ENCODE measurements at regions not wholly inside any gene's neighbourhood (a gene's known extent, or its start where the extent isn't known, plus 50 kb on each side); places are given as distances from the start of the nearest gene placed in this dataset.

DNA sequence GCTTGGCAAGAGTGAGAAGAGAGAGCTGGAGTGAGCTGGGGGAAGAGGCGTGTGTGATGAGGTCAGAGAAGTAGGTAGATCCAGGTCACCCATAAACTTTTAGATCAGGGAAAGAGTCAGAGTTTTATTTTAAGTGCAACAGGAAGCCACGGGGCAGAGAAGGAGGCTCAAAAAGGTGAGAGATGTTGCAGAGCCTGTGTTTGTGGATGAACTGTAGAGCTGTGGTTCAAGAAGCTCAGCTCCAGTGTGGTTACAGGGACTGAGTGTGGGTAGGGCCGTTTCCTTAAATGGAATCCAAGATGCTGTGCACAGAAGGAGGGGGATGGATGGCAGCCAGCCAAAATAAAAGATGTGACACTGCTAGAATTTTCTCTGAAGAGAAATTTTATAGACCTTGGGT lies 337.2 kb downstream of the SATB1 start:
- Histone ChIP-seq H3K4me3 (ENCODE audit: control extremely low read depth in 1 of 5, extremely low read depth in 1 of 5, insufficient read depth in 1 of 5, low read depth in 2 of 5, low read length in 4 of 5) (no peak overlapping the region), H3K27me3 (replicated peaks in 1 of 4; ENCODE audit: control extremely low read depth in 1 of 4, control insufficient read depth in 3 of 4, insufficient read depth in 4 of 4, low read length in 3 of 4) (peaks cover 0 to 6% (median 0%) of the 10 kb centered on the region in 4 experiments), H3K27ac (ENCODE audit: low read length in 2 of 2) (no peak overlapping the region), H3K4me1 (ENCODE audit: control insufficient read depth in 2 of 2, insufficient read depth in 2 of 2, low read length in 2 of 2) (no peaks in the 10 kb centered on the region), H4K20me1 (ENCODE audit: control insufficient read depth, insufficient read depth, low read length, poor library complexity, severe bottlenecking) (no peaks in the 10 kb centered on the region), H2AFZ (ENCODE audit: insufficient read depth, low read depth, low read length, poor library complexity, severe bottlenecking) (no peak overlapping the region), H3K9ac (ENCODE audit: low read length) (no peak overlapping the region), H3K4me2 (replicated peaks; ENCODE audit: low read depth, low read length, poor library complexity, severe bottlenecking) (no peak overlapping the region), H3K79me2 (ENCODE audit: control insufficient read depth, insufficient read depth, low read length) (no peaks in the 10 kb centered on the region), H3K9me3 (ENCODE audit: control extremely low read depth in 1 of 3, control insufficient read depth in 2 of 3, insufficient read depth in 1 of 3, low read length in 2 of 3) (no peaks in the 10 kb centered on the region), H3K36me3 (replicated peaks in 1 of 2; ENCODE audit: control extremely low read depth in 1 of 2, control insufficient read depth in 1 of 2, extremely low read depth in 1 of 2, insufficient read depth in 2 of 2, low read length in 1 of 2) (no peaks in the 10 kb centered on the region)
- ATAC-seq (ENCODE audit: low read depth) (no peak), DNase-seq (no peak)
- POLR2A ChIA-PET = no interaction called here
- 10% methylated on average over 3 of the region's 3 CpGs for WGBS (ENCODE audit: insufficient coverage)
- no peak for TF ChIP-seq EZH2 (IDR thresholded peaks at IDR 0.05; ENCODE audit: borderline replicate concordance, insufficient read depth, low read depth, low read length, poor library complexity, severe bottlenecking)
- no peak for TF ChIP-seq CTCF (IDR thresholded peaks at IDR 0.05)
- H3K4me3 Mint-ChIP-seq = no peak overlapping the region
- peaks cover 25% of the 10 kb centered on the region for H3K27me3 Mint-ChIP-seq
- intact Hi-C loops (cut with micrococcal nuclease) = no loop called here
- CTCF ChIA-PET = no interaction called here
- H3K4me1 Mint-ChIP-seq = no peaks in the 10 kb centered on the region
- H3K27ac Mint-ChIP-seq = no peak overlapping the region
- H3K9me3 Mint-ChIP-seq (ENCODE audit: insufficient read depth) = no peaks in the 10 kb centered on the region

- no peaks in the 10 kb centered on the region for H3K36me3 ChIP-seq (replicated peaks in 1 of 2; ENCODE audit: control extremely low read depth in 1 of 2, control insufficient read depth in 1 of 2, extremely low read depth in 1 of 2, insufficient read depth in 2 of 2, low read length in 1 of 2)
- POLR2A ChIA-PET = no interaction called here
- H3K27ac Mint-ChIP-seq = no peak overlapping the region
Observed at GRCh38 chr3:18086760-18087159, 338.4 kb downstream of the SATB1 start.

More at GRCh38 chr3:18086760-18087159, 338.4 kb downstream of the SATB1 start:
- CTCF ChIA-PET = no interaction called here
- Histone ChIP-seq H3K4me3 (ENCODE audit: control extremely low read depth in 1 of 5, extremely low read depth in 1 of 5, insufficient read depth in 1 of 5, low read depth in 2 of 5, low read length in 4 of 5) (no peak overlapping the region), H3K9me3 (ENCODE audit: control extremely low read depth in 1 of 3, control insufficient read depth in 2 of 3, insufficient read depth in 1 of 3, low read length in 2 of 3) (no peaks in the 10 kb centered on the region), H3K79me2 (ENCODE audit: control insufficient read depth, insufficient read depth, low read length) (no peaks in the 10 kb centered on the region), H4K20me1 (ENCODE audit: control insufficient read depth, insufficient read depth, low read length, poor library complexity, severe bottlenecking) (no peaks in the 10 kb centered on the region), H3K27ac (ENCODE audit: low read length in 2 of 2) (no peak overlapping the region), H3K27me3 (replicated peaks in 1 of 4; ENCODE audit: control extremely low read depth in 1 of 4, control insufficient read depth in 3 of 4, insufficient read depth in 4 of 4, low read length in 3 of 4) (peaks cover 0 to 6% (median 0%) of the 10 kb centered on the region in 4 experiments), H3K4me1 (ENCODE audit: control insufficient read depth in 2 of 2, insufficient read depth in 2 of 2, low read length in 2 of 2) (no peaks in the 10 kb centered on the region), H2AFZ (ENCODE audit: insufficient read depth, low read depth, low read length, poor library complexity, severe bottlenecking) (no peak overlapping the region), H3K9ac (ENCODE audit: low read length) (no peak overlapping the region), H3K4me2 (replicated peaks; ENCODE audit: low read depth, low read length, poor library complexity, severe bottlenecking) (no peak overlapping the region)
- 86% methylated on average over 1 of the region's 5 CpGs for WGBS (ENCODE audit: insufficient coverage)
- Mint-ChIP-seq H3K9me3 (ENCODE audit: insufficient read depth) (no peaks in the 10 kb centered on the region), H3K27me3 (peaks cover 25% of the 10 kb centered on the region), H3K4me3 (no peak overlapping the region), H3K4me1 (no peaks in the 10 kb centered on the region)
- TF ChIP-seq CTCF (IDR thresholded peaks at IDR 0.05) (no peak), EZH2 (IDR thresholded peaks at IDR 0.05; ENCODE audit: borderline replicate concordance, insufficient read depth, low read depth, low read length, poor library complexity, severe bottlenecking) (no peak)
- DNase-seq (no peak), ATAC-seq (ENCODE audit: low read depth) (no peak)
- intact Hi-C loops (cut with micrococcal nuclease) = no loop called here

All from B cell (primary cell).